Stimulated activated effector memory CD8-positive, alpha-beta T cell treated with anti-CD3 and anti-CD28 coated beads, Interleukin-12 subunit alpha, Interleukin-12 subunit beta, amount 100 ng/mL, for 72 hours (primary cell): ENCODE measurements at regions not wholly inside any gene's neighbourhood (a gene's known extent, or its start where the extent isn't known, plus 50 kb on each side); places are given as distances from the start of the nearest gene placed in this dataset.

ENCODE experiments used
- ATAC-seq: fragments of 150-1000 bp; cut with Tn5 transposase; 2 replicates; pipeline ENCODE4 v1.10.0; 2021
- DNase-seq, 2 donors: peaks; one replicate each; pipeline ENCODE4 v3.0.0; 2021 to 2022; ENCODE audit warnings: low spot score in 2 of 2
- H3K27ac Mint-ChIP-seq: one replicate; pipeline ENCODE4 v1.8.0; 2022; ENCODE audit warnings: mild to moderate bottlenecking, mixed read lengths
- H3K36me3 Mint-ChIP-seq: one replicate; pipeline ENCODE4 v1.8.0; 2022; ENCODE audit warnings: mild to moderate bottlenecking, mixed read lengths
- H3K4me1 Mint-ChIP-seq: one replicate; pipeline ENCODE4 v1.8.0; 2022; ENCODE audit warnings: mixed read lengths
- H3K4me3 Mint-ChIP-seq: one replicate; pipeline ENCODE4 v1.8.0; 2022; ENCODE audit warnings: mild to moderate bottlenecking, mixed read lengths
- H3K9me3 Mint-ChIP-seq: one replicate; pipeline ENCODE4 v1.8.0; 2022; ENCODE audit warnings: mixed read lengths

- Mint-ChIP-seq H3K27ac (no peak overlapping the region), H3K9me3 (peaks cover 6% of the 10 kb centered on the region), H3K4me3 (no peak overlapping the region), H3K4me1 (no peaks in the 10 kb centered on the region), H3K36me3 (no peaks in the 10 kb centered on the region)
- no peak for ATAC-seq
- no peak for DNase-seq
These were observed 332.2 kb downstream of the INSC start for GRCh38 chr11:15446929-15447328.

GRCh38 chr11:15451713-15452112 is 337.0 kb downstream of the INSC start:
- H3K27ac Mint-ChIP-seq = no peak overlapping the region
- no peaks in the 10 kb centered on the region for H3K36me3 Mint-ChIP-seq
- DNase-seq (no peak), ATAC-seq (no peak)
- no peaks in the 10 kb centered on the region for H3K4me1 Mint-ChIP-seq
- H3K9me3 Mint-ChIP-seq = peaks cover 8% of the 10 kb centered on the region
- no peak overlapping the region for H3K4me3 Mint-ChIP-seq

GRCh38 chr11:15453211-15453765 is 338.6 kb downstream of the INSC start:
- H3K36me3 Mint-ChIP-seq = no peaks in the 10 kb centered on the region
- ATAC-seq (no peak), DNase-seq (no peak)
- H3K9me3 Mint-ChIP-seq = peaks cover 8% of the 10 kb centered on the region
- H3K4me1 Mint-ChIP-seq = no peaks in the 10 kb centered on the region
- H3K4me3 Mint-ChIP-seq = no peak overlapping the region
- H3K27ac Mint-ChIP-seq = no peak overlapping the region

GRCh38 chr11:15468466-15468865 is 353.7 kb downstream of the INSC start:
- H3K4me1 Mint-ChIP-seq = no peaks in the 10 kb centered on the region
- no peak for DNase-seq
- no peak for ATAC-seq
- no peak overlapping the region for H3K27ac Mint-ChIP-seq
- H3K36me3 Mint-ChIP-seq = no peaks in the 10 kb centered on the region
- H3K4me3 Mint-ChIP-seq = no peak overlapping the region
- peaks cover 8% of the 10 kb centered on the region for H3K9me3 Mint-ChIP-seq

- H3K27ac Mint-ChIP-seq = no peak overlapping the region
- no peaks in the 10 kb centered on the region for H3K4me1 Mint-ChIP-seq
These were observed 356.5 kb downstream of the INSC start for GRCh38 chr11:15471048-15471894.

GRCh38 chr11:15471895-15472799 is 357.4 kb downstream of the INSC start:
- H3K36me3 Mint-ChIP-seq = no peaks in the 10 kb centered on the region
- ATAC-seq = no peak
- DNase-seq = no peak
- no peak overlapping the region for H3K27ac Mint-ChIP-seq
- H3K4me3 Mint-ChIP-seq = no peak overlapping the region
- peaks cover 4% of the 10 kb centered on the region for H3K9me3 Mint-ChIP-seq
- no peaks in the 10 kb centered on the region for H3K4me1 Mint-ChIP-seq

More at GRCh38 chr11:15471048-15471894, 356.5 kb downstream of the INSC start:
- no peak for ATAC-seq
- Mint-ChIP-seq H3K4me3 (no peak overlapping the region), H3K9me3 (peaks cover 8% of the 10 kb centered on the region), H3K36me3 (no peaks in the 10 kb centered on the region)
- no peak for DNase-seq

- no peaks in the 10 kb centered on the region for H3K4me1 Mint-ChIP-seq
- H3K36me3 Mint-ChIP-seq = no peaks in the 10 kb centered on the region
- DNase-seq = no peak
- H3K27ac Mint-ChIP-seq = no peak overlapping the region
- no peak for ATAC-seq
- no peak overlapping the region for H3K4me3 Mint-ChIP-seq
- peaks cover 4% of the 10 kb centered on the region for H3K9me3 Mint-ChIP-seq
These were observed 359.5 kb downstream of the INSC start for GRCh38 chr11:15473954-15474837.

- DNase-seq (no peak), ATAC-seq (no peak)
- Mint-ChIP-seq H3K9me3 (peaks cover 4% of the 10 kb centered on the region), H3K4me1 (no peaks in the 10 kb centered on the region), H3K4me3 (no peak overlapping the region), H3K36me3 (no peaks in the 10 kb centered on the region), H3K27ac (no peak overlapping the region)
These were observed 361.7 kb downstream of the INSC start for GRCh38 chr11:15476371-15476917.

- ATAC-seq (no peak), DNase-seq (no peak)
- no peaks in the 10 kb centered on the region for H3K4me1 Mint-ChIP-seq
- H3K9me3 Mint-ChIP-seq = peaks cover 5% of the 10 kb centered on the region
- no peak overlapping the region for H3K27ac Mint-ChIP-seq
- no peak overlapping the region for H3K4me3 Mint-ChIP-seq
- H3K36me3 Mint-ChIP-seq = no peaks in the 10 kb centered on the region
These were observed 367.1 kb downstream of the INSC start for GRCh38 chr11:15481871-15482270.

- DNase-seq (no peak), ATAC-seq (no peak)
- Mint-ChIP-seq H3K36me3 (no peaks in the 10 kb centered on the region), H3K4me1 (no peaks in the 10 kb centered on the region), H3K9me3 (peaks cover 5% of the 10 kb centered on the region), H3K27ac (no peak overlapping the region), H3K4me3 (no peak overlapping the region)
These were observed 368.5 kb downstream of the INSC start for GRCh38 chr11:15483205-15483604.

GRCh38 chr11:15484398-15484797 is 369.7 kb downstream of the INSC start:
- no peak overlapping the region for H3K4me3 Mint-ChIP-seq
- peaks cover 5% of the 10 kb centered on the region for H3K9me3 Mint-ChIP-seq
- ATAC-seq (no peak), DNase-seq (no peak)
- no peaks in the 10 kb centered on the region for H3K4me1 Mint-ChIP-seq
- H3K27ac Mint-ChIP-seq = no peak overlapping the region
- H3K36me3 Mint-ChIP-seq = no peaks in the 10 kb centered on the region

GRCh38 chr11:15485432-15485831 is 370.7 kb downstream of the INSC start:
- Mint-ChIP-seq H3K4me1 (no peaks in the 10 kb centered on the region), H3K36me3 (no peaks in the 10 kb centered on the region), H3K27ac (no peak overlapping the region), H3K9me3 (peaks cover 5% of the 10 kb centered on the region), H3K4me3 (no peak overlapping the region)
- DNase-seq (no peak), ATAC-seq (no peak)

GRCh38 chr11:15489281-15489680 is 374.6 kb downstream of the INSC start:
- ATAC-seq (no peak), DNase-seq (no peak)
- peaks cover 9% of the 10 kb centered on the region for H3K9me3 Mint-ChIP-seq
- H3K4me3 Mint-ChIP-seq = no peak overlapping the region
- no peaks in the 10 kb centered on the region for H3K36me3 Mint-ChIP-seq
- no peaks in the 10 kb centered on the region for H3K4me1 Mint-ChIP-seq
- no peak overlapping the region for H3K27ac Mint-ChIP-seq

GRCh38 chr11:15490535-15490934 is 375.8 kb downstream of the INSC start:
- no peak overlapping the region for H3K27ac Mint-ChIP-seq

More at GRCh38 chr11:15490535-15490934, 375.8 kb downstream of the INSC start:
- DNase-seq (no peak), ATAC-seq (no peak)
- no peaks in the 10 kb centered on the region for H3K4me1 Mint-ChIP-seq
- peaks cover 7% of the 10 kb centered on the region for H3K9me3 Mint-ChIP-seq
- no peak overlapping the region for H3K4me3 Mint-ChIP-seq
- no peaks in the 10 kb centered on the region for H3K36me3 Mint-ChIP-seq
